Hematopoietic multipotent progenitor cell treated with erythropoietin and hydrocortisone succinate and interleukin-3 and kit ligand, for 6 days (in vitro differentiated cells): ENCODE measurements at regions not wholly inside any gene's neighbourhood (a gene's known extent, or its start where the extent isn't known, plus 50 kb on each side); places are given as distances from the start of the nearest gene placed in this dataset.

ENCODE experiments used
- DNase-seq: peaks from one replicate; pipeline ENCODE4 v3.0.0-alpha.2; 2015

- DNase-seq, result no peak
Measured at GRCh38 chr7:118298771-118299170, 74.3 kb downstream of the ANKRD7 start.

- no peak for DNase-seq
Measured at GRCh38 chr7:118300177-118300576, 75.7 kb downstream of the ANKRD7 start.

GRCh38 chr7:118304100-118304499 lies 79.6 kb downstream of the ANKRD7 start:
- DNase-seq, result no peak

GRCh38 chr7:118305671-118306070 lies 81.2 kb downstream of the ANKRD7 start:
- DNase-seq, result peak; percentile 12

- no peak for DNase-seq
Measured at GRCh38 chr7:118306771-118307170, 82.3 kb downstream of the ANKRD7 start.

- peak; percentile 73 for DNase-seq
Measured at GRCh38 chr7:118311121-118311836, 86.8 kb downstream of the ANKRD7 start.

GRCh38 chr7:118312051-118312450 lies 87.5 kb downstream of the ANKRD7 start:
- no peak for DNase-seq

- DNase-seq, result no peak
Measured at GRCh38 chr7:118312966-118313365, 88.5 kb downstream of the ANKRD7 start.

GRCh38 chr7:118324790-118325449 lies 100.4 kb downstream of the ANKRD7 start:
- DNase-seq, result no peak

- no peak for DNase-seq
Measured at GRCh38 chr7:118325450-118325808, 100.9 kb downstream of the ANKRD7 start.

GRCh38 chr7:118327174-118327573 lies 102.7 kb downstream of the ANKRD7 start:
- DNase-seq, result no peak

GRCh38 chr7:118328505-118329211 lies 104.2 kb downstream of the ANKRD7 start:
- no peak for DNase-seq

GRCh38 chr7:118330388-118330787 lies 105.9 kb downstream of the ANKRD7 start:
- no peak for DNase-seq

- DNase-seq, result no peak
Measured at GRCh38 chr7:118346748-118347147, 122.2 kb downstream of the ANKRD7 start.

GRCh38 chr7:118349604-118350003 lies 125.1 kb downstream of the ANKRD7 start:
- DNase-seq, result no peak

- no peak for DNase-seq
Measured at GRCh38 chr7:118350260-118350659, 125.8 kb downstream of the ANKRD7 start.

GRCh38 chr7:118352867-118353453 lies 128.5 kb downstream of the ANKRD7 start:
- DNase-seq, result peak; percentile 67

GRCh38 chr7:118366363-118366762 lies 141.9 kb downstream of the ANKRD7 start:
- no peak for DNase-seq

- DNase-seq, result no peak
Measured at GRCh38 chr7:118368958-118369357, 144.5 kb downstream of the ANKRD7 start.

- DNase-seq, result no peak
Measured at GRCh38 chr7:118369987-118370386, 145.5 kb downstream of the ANKRD7 start.

GRCh38 chr7:118372530-118372929 lies 148.0 kb downstream of the ANKRD7 start:
- DNase-seq, result peak; percentile 92

GRCh38 chr7:118389629-118390028 lies 165.1 kb downstream of the ANKRD7 start:
- DNase-seq, result no peak

GRCh38 chr7:118404211-118404610 lies 179.7 kb downstream of the ANKRD7 start:
- no peak for DNase-seq

- DNase-seq, result no peak
Measured at GRCh38 chr7:118418433-118418832, 193.9 kb downstream of the ANKRD7 start.
